ENCODE measurements at regions not wholly inside any gene's neighbourhood (a gene's known extent, or its start where the extent isn't known, plus 50 kb on each side); places are given as distances from the start of the nearest gene placed in this dataset.

GRCh38 chr14:42671636-42672035 lies 1065.0 kb downstream of the LRFN5 start:
- no peak for DNase-seq

- no peak for DNase-seq
These were observed 1058.4 kb downstream of the LRFN5 start for GRCh38 chr14:42665083-42665482.

- no peak for DNase-seq
These were observed 1057.5 kb downstream of the LRFN5 start for GRCh38 chr14:42664190-42664589.

GRCh38 chr14:42654707-42655106 lies 1048.0 kb downstream of the LRFN5 start:
- no peak for DNase-seq

- DNase-seq = no peak
These were observed 1036.1 kb downstream of the LRFN5 start for GRCh38 chr14:42642787-42643186.

- DNase-seq = no peak
These were observed 1026.9 kb downstream of the LRFN5 start for GRCh38 chr14:42633504-42634095.

GRCh38 chr14:42629553-42629952 lies 1022.9 kb downstream of the LRFN5 start:
- no peak for DNase-seq

GRCh38 chr14:42628602-42629001 lies 1021.9 kb downstream of the LRFN5 start:
- DNase-seq = no peak

- no peak for DNase-seq
These were observed 1020.3 kb downstream of the LRFN5 start for GRCh38 chr14:42626986-42627385.

GRCh38 chr14:42624980-42625761 lies 1018.5 kb downstream of the LRFN5 start:
- DNase-seq = no peak

- no peak for DNase-seq
These were observed 1010.3 kb downstream of the LRFN5 start for GRCh38 chr14:42617005-42617404.

GRCh38 chr14:42606839-42607238 lies 1000.2 kb downstream of the LRFN5 start:
- no peak for DNase-seq

GRCh38 chr14:42602336-42602845 lies 995.7 kb downstream of the LRFN5 start:
- no peak for DNase-seq

GRCh38 chr14:42572032-42572431 lies 965.4 kb downstream of the LRFN5 start:
- no peak for DNase-seq

GRCh38 chr14:42569227-42569626 lies 962.6 kb downstream of the LRFN5 start:
- no peak for DNase-seq

GRCh38 chr14:42565556-42565955 lies 958.9 kb downstream of the LRFN5 start:
- no peak for DNase-seq

GRCh38 chr14:42563313-42563712 lies 956.6 kb downstream of the LRFN5 start:
- DNase-seq = no peak

- no peak for DNase-seq
These were observed 949.9 kb downstream of the LRFN5 start for GRCh38 chr14:42556551-42556950.

GRCh38 chr14:42555365-42555764 lies 948.7 kb downstream of the LRFN5 start:
- no peak for DNase-seq

GRCh38 chr14:42554091-42554490 lies 947.4 kb downstream of the LRFN5 start:
- no peak for DNase-seq

GRCh38 chr14:42550310-42550709 lies 943.6 kb downstream of the LRFN5 start:
- no peak for DNase-seq

- DNase-seq = no peak
These were observed 941.7 kb downstream of the LRFN5 start for GRCh38 chr14:42548349-42548748.

GRCh38 chr14:42545636-42546035 lies 939.0 kb downstream of the LRFN5 start:
- DNase-seq = no peak

GRCh38 chr14:42541535-42542001 lies 934.9 kb downstream of the LRFN5 start:
- no peak for DNase-seq

Measured in CD4-positive, alpha-beta T cell treated with Interferon gamma for 1 hour (primary cell).